SK-N-SH (cell line): ENCODE measurements at regions not wholly inside any gene's neighbourhood (a gene's known extent, or its start where the extent isn't known, plus 50 kb on each side); places are given as distances from the start of the nearest gene placed in this dataset.

Experiments
- CTCF ChIA-PET: fragments of 300-600, 350-600 bp; formaldehyde crosslinking; extraction: SDS; loops from one replicate; lab custom pipeline; 2021; lab: Yijun Ruan, JAX
- POLR2A ChIA-PET: fragments of 350-600 bp; sonication (Branson Sonifier 250); formaldehyde crosslinking; extraction: SDS; loops from one replicate; lab custom pipeline; 2020; ENCODE audit warnings: antibody characterized with exemption, inconsistent platforms; lab: Yijun Ruan, JAX
- DNase-seq: peaks from one replicate; pipeline ENCODE4 v3.0.0; 2012
- H2AFZ ChIP-seq: fragments of 200-600 bp; sonication (generic); 2 replicates; pipeline ENCODE4 v1.8.1; 2016; ENCODE audit warnings: antibody characterized with exemption, mild to moderate bottlenecking, low read depth
- H3F3A ChIP-seq: fragments of 200-600 bp; sonication (generic); replicated peaks from 2 replicates; pipeline ENCODE3; 2016; ENCODE audit warnings: antibody characterized with exemption, mild to moderate bottlenecking; ENCODE audit not compliant: insufficient read depth
- H3K27ac ChIP-seq, 2 experiments: fragments of 200-500 bp in 1 of 2; fragments of 200-600 bp in 1 of 2; sonication (Bioruptor generic) in 1 of 2; sonication (generic), shearing (Covaris generic) in 1 of 2; 2 replicates each; pipeline versions ENCODE4 v1.5.1 to v1.6.1; 2014 to 2016; ENCODE audit warnings: low read depth in 2 of 2, inconsistent platforms in 1 of 2, low read length in 1 of 2, mild to moderate bottlenecking in 1 of 2, mixed read lengths in 1 of 2
- H3K27me3 ChIP-seq: fragments of 200-600 bp; sonication (generic), shearing (Covaris generic); 2 replicates; pipeline ENCODE4 v1.6.1; 2016; ENCODE audit warnings: mixed run types; ENCODE audit not compliant: insufficient read depth
- H3K36me3 ChIP-seq, 2 experiments: fragments of 200-500 bp in 1 of 2; fragments of 200-600 bp in 1 of 2; sonication (Bioruptor generic) in 1 of 2; sonication (generic) in 1 of 2; replicated peaks in 1 of 2; 2 replicates each; pipeline versions ENCODE3 to v1.5.1; 2014 to 2016; ENCODE audit warnings: low read length in 1 of 2, mild to moderate bottlenecking in 1 of 2; ENCODE audit not compliant: insufficient read depth in 2 of 2, control insufficient read depth in 1 of 2
- H3K4me1 ChIP-seq, 2 experiments: fragments of 200-500 bp in 1 of 2; fragments of 200-600 bp in 1 of 2; sonication (Bioruptor generic) in 1 of 2; sonication (generic), shearing (Covaris generic) in 1 of 2; 2 replicates each; pipeline versions ENCODE4 v1.5.1 to v1.6.1; 2014 to 2016; ENCODE audit warnings: low read depth in 1 of 2, low read length in 1 of 2, mixed run types in 1 of 2; ENCODE audit not compliant: insufficient read depth in 2 of 2, control insufficient read depth in 1 of 2
- H3K4me2 ChIP-seq: fragments of 200-600 bp; sonication (generic), shearing (Covaris generic); 2 replicates; pipeline ENCODE4 v1.6.1; 2017; ENCODE audit warnings: mixed run types
- H3K4me3 ChIP-seq, 2 experiments: fragments of 200-500 bp in 1 of 2; fragments of 200-600 bp in 1 of 2; sonication (Bioruptor generic) in 1 of 2; sonication (generic), shearing (Covaris generic) in 1 of 2; 2 replicates each; pipeline versions ENCODE4 v1.5.1 to v1.8.1; 2014 to 2016; ENCODE audit warnings: low read depth in 2 of 2, inconsistent platforms in 1 of 2, low read length in 1 of 2, mild to moderate bottlenecking in 1 of 2, mixed read lengths in 1 of 2, moderate library complexity in 1 of 2
- H3K79me2 ChIP-seq: fragments of 200-600 bp; sonication (generic); 2 replicates; pipeline ENCODE4 v1.8.1; 2017; ENCODE audit warnings: mild to moderate bottlenecking; ENCODE audit not compliant: insufficient read depth
- H3K9ac ChIP-seq: fragments of 200-600 bp; sonication (generic); 2 replicates; pipeline ENCODE4 v1.6.1; 2017; ENCODE audit warnings: mixed run types
- H3K9me2 ChIP-seq: fragments of 200-600 bp; sonication (generic); 2 replicates; pipeline ENCODE4 v1.6.1; 2017; ENCODE audit warnings: mixed run types
- H3K9me3 ChIP-seq: fragments of 200-600 bp; sonication (generic); 2 replicates; pipeline ENCODE4 v1.6.1; 2017; ENCODE audit warnings: mixed run types, mild to moderate bottlenecking, moderate library complexity
- H4K20me1 ChIP-seq: fragments of 200-600 bp; sonication (generic); 2 replicates; pipeline ENCODE4 v1.6.1; 2017; ENCODE audit warnings: mild to moderate bottlenecking, mixed run types; ENCODE audit not compliant: insufficient read depth
- CTCF ChIP-seq: fragments of 200-600 bp; sonication (generic); IDR thresholded peaks from 2 replicates; pipeline ENCODE4 v1.6.1; 2017; ENCODE audit warnings: antibody characterized with exemption, mild to moderate bottlenecking, moderate library complexity
- ELF1 ChIP-seq: IDR thresholded peaks from 2 replicates; pipeline ENCODE4 v1.4.0; 2012
- EP300 ChIP-seq, 2 experiments: IDR thresholded peaks; 2 replicates each; pipeline versions ENCODE4 v1.4.0 to v1.6.1; 2012; ENCODE audit warnings: borderline replicate concordance in 1 of 2, low read depth in 1 of 2, low read length in 1 of 2
- FOXM1 ChIP-seq: IDR thresholded peaks from 2 replicates; pipeline ENCODE4 v1.4.0; 2012; ENCODE audit warnings: low read depth, mild to moderate bottlenecking
- JUND ChIP-seq: IDR thresholded peaks from 2 replicates; pipeline ENCODE4 v1.4.0; 2012
- MEF2A ChIP-seq: IDR thresholded peaks from 2 replicates; pipeline ENCODE4 v1.4.0; 2012; ENCODE audit warnings: low read depth, borderline replicate concordance
- NFIC ChIP-seq: IDR thresholded peaks from 2 replicates; pipeline ENCODE4 v1.4.0; 2012; ENCODE audit warnings: borderline replicate concordance
- NRF1 ChIP-seq: IDR thresholded peaks from 2 replicates; pipeline ENCODE4 v1.6.1; 2012; ENCODE audit warnings: low read depth, mild to moderate bottlenecking, low read length
- POLR2AphosphoS5 ChIP-seq: IDR thresholded peaks from 2 replicates; pipeline ENCODE4 v1.6.1; 2012; ENCODE audit warnings: low read depth, low read length
- SMC3 ChIP-seq: IDR thresholded peaks from 2 replicates; pipeline ENCODE4 v1.6.1; 2012; ENCODE audit warnings: low read depth, low read length, improper control_type of control experiment
- TEAD4 ChIP-seq: IDR thresholded peaks from 2 replicates; pipeline ENCODE4 v1.4.0; 2012; ENCODE audit warnings: mild to moderate bottlenecking, borderline replicate concordance; ENCODE audit not compliant: insufficient read depth
- WGBS: methylation state at CpG from one replicate; pipeline ENCODE4 v1.1.6; 2017; ENCODE audit warnings: low lambda C conversion rate; 5-methylcytosine and 5-hydroxymethylcytosine counted together
- TF ChIP-seq, protein P1 (sequence below): fragments of 150-350 bp; IDR thresholded peaks from 2 replicates; pipeline ENCODE4 v1.6.1; 2017; ENCODE audit warnings: antibody characterized with exemption, low read length, low read depth, borderline replicate concordance
- TF ChIP-seq, protein P2 (sequence below): IDR thresholded peaks from 2 replicates; pipeline ENCODE4 v1.4.0; 2012; ENCODE audit warnings: low read depth
- TF ChIP-seq, protein P3 (sequence below): IDR thresholded peaks from 2 replicates; pipeline ENCODE4 v1.6.1; 2012; ENCODE audit warnings: mild to moderate bottlenecking, low read depth, low read length, moderate library complexity
- TF ChIP-seq, protein P4 (sequence below): IDR thresholded peaks from 2 replicates; pipeline ENCODE4; 2012

DNA sequence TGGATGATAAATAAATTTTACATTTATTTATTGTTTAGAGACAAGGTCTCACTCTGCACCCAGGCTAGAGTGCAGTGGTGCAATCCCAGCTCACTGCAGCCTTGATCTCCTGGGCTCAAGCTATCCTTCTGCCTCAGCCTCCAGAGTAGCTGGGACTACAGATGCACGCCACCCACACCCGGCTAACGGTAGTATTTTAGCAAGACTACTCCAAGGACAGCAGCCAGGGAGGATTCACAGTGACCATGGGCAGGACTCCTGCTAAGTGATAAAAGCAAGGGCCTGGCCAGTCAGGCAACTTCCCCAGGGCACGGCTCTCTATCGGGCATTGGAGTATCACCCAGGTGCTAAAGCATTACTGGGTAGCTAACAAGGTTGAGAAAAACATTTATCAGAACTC lies 55.4 kb downstream of the ARL6IP4 start:
- Histone ChIP-seq H3K9me3 (no peaks in the 10 kb centered on the region), H3K27me3 (no peaks in the 10 kb centered on the region), H2AFZ (no peak overlapping the region), H3K4me1 (peaks cover 10% of the 10 kb centered on the region in 2 experiments; a peak in 3 of 4 replicates), H3K9me2 (no peaks in the 10 kb centered on the region), H3K9ac (no peak overlapping the region), H3K4me2 (no peak overlapping the region), H4K20me1 (no peaks in the 10 kb centered on the region), H3K4me3 (no peak overlapping the region), H3K36me3 (peaks cover 0 to 3% of the 10 kb centered on the region in 2 experiments), H3F3A (peaks cover 10% of the 10 kb centered on the region), H3K27ac (no peak overlapping the region), H3K79me2 (no peaks in the 10 kb centered on the region)
- no peak for DNase-seq
- WGBS = 100% methylated on average over 5 of the region's 5 CpGs
- ChIA-PET POLR2A (interaction anchor here (1.3 kb wide), 1 partner anchor 197 kb away, joined by 4 read pairs; the partner anchor contains the start of genes MPHOSPH9 and MTRFR), CTCF (interaction anchor here (2.6 kb wide), 1 partner anchor 202 kb away, joined by 8 read pairs; no protein-coding TSS in a partner anchor)
- no peak for TF ChIP-seq CTCF
- no peak for TF ChIP-seq POLR2AphosphoS5
- no peak for TF ChIP-seq FOXM1
- no peak for TF ChIP-seq TEAD4
- TF ChIP-seq NRF1 = no peak
- no peak for TF ChIP-seq MEF2A
- TF ChIP-seq SMC3 = no peak
- no peak for TF ChIP-seq ELF1
- TF ChIP-seq, protein P1, sequence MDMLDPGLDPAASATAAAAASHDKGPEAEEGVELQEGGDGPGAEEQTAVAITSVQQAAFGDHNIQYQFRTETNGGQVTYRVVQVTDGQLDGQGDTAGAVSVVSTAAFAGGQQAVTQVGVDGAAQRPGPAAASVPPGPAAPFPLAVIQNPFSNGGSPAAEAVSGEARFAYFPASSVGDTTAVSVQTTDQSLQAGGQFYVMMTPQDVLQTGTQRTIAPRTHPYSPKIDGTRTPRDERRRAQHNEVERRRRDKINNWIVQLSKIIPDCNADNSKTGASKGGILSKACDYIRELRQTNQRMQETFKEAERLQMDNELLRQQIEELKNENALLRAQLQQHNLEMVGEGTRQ = no peak
- TF ChIP-seq, protein P2, sequence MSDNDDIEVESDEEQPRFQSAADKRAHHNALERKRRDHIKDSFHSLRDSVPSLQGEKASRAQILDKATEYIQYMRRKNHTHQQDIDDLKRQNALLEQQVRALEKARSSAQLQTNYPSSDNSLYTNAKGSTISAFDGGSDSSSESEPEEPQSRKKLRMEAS = no peak
- TF ChIP-seq, protein P3, sequence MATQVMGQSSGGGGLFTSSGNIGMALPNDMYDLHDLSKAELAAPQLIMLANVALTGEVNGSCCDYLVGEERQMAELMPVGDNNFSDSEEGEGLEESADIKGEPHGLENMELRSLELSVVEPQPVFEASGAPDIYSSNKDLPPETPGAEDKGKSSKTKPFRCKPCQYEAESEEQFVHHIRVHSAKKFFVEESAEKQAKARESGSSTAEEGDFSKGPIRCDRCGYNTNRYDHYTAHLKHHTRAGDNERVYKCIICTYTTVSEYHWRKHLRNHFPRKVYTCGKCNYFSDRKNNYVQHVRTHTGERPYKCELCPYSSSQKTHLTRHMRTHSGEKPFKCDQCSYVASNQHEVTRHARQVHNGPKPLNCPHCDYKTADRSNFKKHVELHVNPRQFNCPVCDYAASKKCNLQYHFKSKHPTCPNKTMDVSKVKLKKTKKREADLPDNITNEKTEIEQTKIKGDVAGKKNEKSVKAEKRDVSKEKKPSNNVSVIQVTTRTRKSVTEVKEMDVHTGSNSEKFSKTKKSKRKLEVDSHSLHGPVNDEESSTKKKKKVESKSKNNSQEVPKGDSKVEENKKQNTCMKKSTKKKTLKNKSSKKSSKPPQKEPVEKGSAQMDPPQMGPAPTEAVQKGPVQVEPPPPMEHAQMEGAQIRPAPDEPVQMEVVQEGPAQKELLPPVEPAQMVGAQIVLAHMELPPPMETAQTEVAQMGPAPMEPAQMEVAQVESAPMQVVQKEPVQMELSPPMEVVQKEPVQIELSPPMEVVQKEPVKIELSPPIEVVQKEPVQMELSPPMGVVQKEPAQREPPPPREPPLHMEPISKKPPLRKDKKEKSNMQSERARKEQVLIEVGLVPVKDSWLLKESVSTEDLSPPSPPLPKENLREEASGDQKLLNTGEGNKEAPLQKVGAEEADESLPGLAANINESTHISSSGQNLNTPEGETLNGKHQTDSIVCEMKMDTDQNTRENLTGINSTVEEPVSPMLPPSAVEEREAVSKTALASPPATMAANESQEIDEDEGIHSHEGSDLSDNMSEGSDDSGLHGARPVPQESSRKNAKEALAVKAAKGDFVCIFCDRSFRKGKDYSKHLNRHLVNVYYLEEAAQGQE = no peak
- TF ChIP-seq, protein P4, sequence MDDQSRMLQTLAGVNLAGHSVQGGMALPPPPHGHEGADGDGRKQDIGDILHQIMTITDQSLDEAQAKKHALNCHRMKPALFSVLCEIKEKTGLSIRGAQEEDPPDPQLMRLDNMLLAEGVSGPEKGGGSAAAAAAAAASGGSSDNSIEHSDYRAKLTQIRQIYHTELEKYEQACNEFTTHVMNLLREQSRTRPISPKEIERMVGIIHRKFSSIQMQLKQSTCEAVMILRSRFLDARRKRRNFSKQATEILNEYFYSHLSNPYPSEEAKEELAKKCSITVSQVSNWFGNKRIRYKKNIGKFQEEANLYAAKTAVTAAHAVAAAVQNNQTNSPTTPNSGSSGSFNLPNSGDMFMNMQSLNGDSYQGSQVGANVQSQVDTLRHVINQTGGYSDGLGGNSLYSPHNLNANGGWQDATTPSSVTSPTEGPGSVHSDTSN = no peak
- no peak for TF ChIP-seq JUND
- TF ChIP-seq NFIC = no peak
- TF ChIP-seq EP300 (IDR thresholded peaks at IDR 0.05; ENCODE audit: borderline replicate concordance in 1 of 2, low read depth in 1 of 2, low read length in 1 of 2) = no peak
